Calu3 (cell line): ENCODE measurements at regions not wholly inside any gene's neighbourhood (a gene's known extent, or its start where the extent isn't known, plus 50 kb on each side); places are given as distances from the start of the nearest gene placed in this dataset.

Experiments
- BruUV-seq: library from RNA; stranded (reverse); fragments of 400-500 nt; replicated peaks from 2 replicates; lab custom pipeline; 2021; lab: Mats Ljungman, UMichigan
- CTCF ChIA-PET: fragments of 300-600 bp; sonication (Branson Sonifier 250); formaldehyde crosslinking; loops from one replicate; lab custom pipeline; 2022; ENCODE audit warnings: antibody characterized with exemption; lab: Charles Lee
- DNase-seq: peaks from one replicate; pipeline ENCODE4 v3.0.0; 2022
- H3K27ac Mint-ChIP-seq: one replicate; pipeline ENCODE4 v1.8.0; 2022; ENCODE audit warnings: mixed read lengths; ENCODE audit not compliant: unreplicated experiment
- H3K27me3 Mint-ChIP-seq: one replicate; pipeline ENCODE4 v1.8.0; 2022; ENCODE audit warnings: mixed read lengths; ENCODE audit not compliant: unreplicated experiment
- H3K36me3 Mint-ChIP-seq: one replicate; pipeline ENCODE4 v1.8.0; 2022; ENCODE audit warnings: mild to moderate bottlenecking, moderate library complexity, mixed read lengths; ENCODE audit not compliant: insufficient read depth, unreplicated experiment
- H3K4me1 Mint-ChIP-seq: one replicate; pipeline ENCODE4 v1.8.0; 2022; ENCODE audit warnings: mild to moderate bottlenecking, low read depth, mixed read lengths; ENCODE audit not compliant: unreplicated experiment
- H3K4me3 Mint-ChIP-seq: one replicate; pipeline ENCODE4 v1.8.0; 2022; ENCODE audit warnings: mild to moderate bottlenecking, low read depth, moderate library complexity, mixed read lengths; ENCODE audit not compliant: unreplicated experiment
- H3K9me3 Mint-ChIP-seq: one replicate; pipeline ENCODE4 v1.8.0; 2022; ENCODE audit warnings: low read depth, mixed read lengths; ENCODE audit not compliant: unreplicated experiment
- CTCF ChIP-seq: fragments of 200-600 bp; IDR thresholded peaks from one replicate; pipeline ENCODE4 v1.8.0; 2022; ENCODE audit warnings: antibody characterized with exemption; ENCODE audit not compliant: unreplicated experiment
- intact Hi-C: fragments of 100-400 bp; cut with micrococcal nuclease; formaldehyde crosslinking; loops from one replicate; pipeline ENCODE4 v1.10.0; 2022; ENCODE audit not compliant: unreplicated experiment

GRCh38 chr10:7470371-7470770 is 59.5 kb upstream of the SFMBT2 start:
- Mint-ChIP-seq H3K4me1 (no peaks in the 10 kb centered on the region), H3K27ac (no peak overlapping the region), H3K4me3 (no peak overlapping the region), H3K36me3 (no peaks in the 10 kb centered on the region), H3K9me3 (no peaks in the 10 kb centered on the region), H3K27me3 (peaks cover 75% of the 10 kb centered on the region)
- no peak for DNase-seq
- intact Hi-C loops: no loop called here
- no peak for TF ChIP-seq CTCF
- CTCF ChIA-PET: interaction anchor here (0.7 kb wide), 1 partner anchor 1152 kb away, joined by 3 read pairs; no protein-coding TSS in a partner anchor
- no TSS peak for BruUV-seq

GRCh38 chr10:7467031-7467667 is 56.3 kb upstream of the SFMBT2 start:
- H3K9me3 Mint-ChIP-seq: no peaks in the 10 kb centered on the region
- CTCF ChIA-PET: no interaction called here
- intact Hi-C loops: no loop called here
- H3K36me3 Mint-ChIP-seq: no peaks in the 10 kb centered on the region
- no TSS peak for BruUV-seq
- DNase-seq: no peak
- H3K27me3 Mint-ChIP-seq: peaks cover 91% of the 10 kb centered on the region
- H3K27ac Mint-ChIP-seq: no peak overlapping the region
- no peak for TF ChIP-seq CTCF
- no peak overlapping the region for H3K4me3 Mint-ChIP-seq
- no peaks in the 10 kb centered on the region for H3K4me1 Mint-ChIP-seq

GRCh38 chr10:7464691-7465090 is 53.9 kb upstream of the SFMBT2 start:
- BruUV-seq: no TSS peak
- no peak for DNase-seq
- H3K4me1 Mint-ChIP-seq: no peaks in the 10 kb centered on the region
- CTCF ChIA-PET: no interaction called here
- no peaks in the 10 kb centered on the region for H3K9me3 Mint-ChIP-seq
- TF ChIP-seq CTCF: no peak
- no peak overlapping the region for H3K27ac Mint-ChIP-seq
- H3K36me3 Mint-ChIP-seq: no peaks in the 10 kb centered on the region
- peaks cover 85% of the 10 kb centered on the region for H3K27me3 Mint-ChIP-seq
- intact Hi-C loops: no loop called here
- H3K4me3 Mint-ChIP-seq: no peak overlapping the region
